Gastrocnemius medialis (tissue), 4 donors: ENCODE measurements at regions not wholly inside any gene's neighbourhood (a gene's known extent, or its start where the extent isn't known, plus 50 kb on each side); places are given as distances from the start of the nearest gene placed in this dataset.
A peak's percentile ranks its signal among the peaks of the same experiment; 100 is the strongest.

Experiments used
- ATAC-seq, 2 donors: fragments of 150-250 bp; one replicate each; pipeline ENCODE4 v1.9.1; 2016
- DNase-seq, 2 donors: peaks; one replicate each; pipeline ENCODE4 v3.0.0-alpha.2; 2019
- H3K27ac ChIP-seq, 4 donors: fragments of 200-600 bp; sonication (generic); 1 replicate in 1 of 4; 2 replicates in 3 of 4; pipeline ENCODE4 v1.5.1; 2016 to 2018; ENCODE audit warnings: mild to moderate bottlenecking in 2 of 4, moderate library complexity in 1 of 4
- H3K27me3 ChIP-seq, 3 donors: fragments of 200-600 bp; sonication (generic) in 2 of 3; 1 replicate in 1 of 3; 2 replicates in 2 of 3; pipeline versions ENCODE4 v1.5.1 to v1.6.0; 2016 to 2019; ENCODE audit warnings: mild to moderate bottlenecking in 1 of 3, moderate library complexity in 1 of 3
- H3K36me3 ChIP-seq, 2 donors: fragments of 200-600 bp; sonication (generic) in 1 of 2; one replicate each; pipeline ENCODE4 v1.5.1; 2017 to 2018
- H3K4me1 ChIP-seq, 2 donors: fragments of 200-600 bp; sonication (generic) in 1 of 2; one replicate each; pipeline ENCODE4 v1.5.1; 2016 to 2017; ENCODE audit warnings: mild to moderate bottlenecking in 2 of 2
- H3K4me3 ChIP-seq, 4 donors: fragments of 200-600 bp; sonication (generic) in 3 of 4; 1 replicate in 1 of 4; 2 replicates in 3 of 4; pipeline ENCODE4 v1.5.1; 2016 to 2019; ENCODE audit warnings: mild to moderate bottlenecking in 2 of 4
- H3K9me3 ChIP-seq, 3 donors: fragments of 200-600 bp; sonication (generic) in 2 of 3; 1 replicate in 1 of 3; 2 replicates in 2 of 3; pipeline ENCODE4 v1.5.1; 2016 to 2019
- POLR2A ChIP-seq, 2 donors: fragments of 450-650 bp; IDR thresholded peaks; one replicate each; pipeline ENCODE4 v1.6.1; 2017; ENCODE audit warnings: antibody characterized with exemption in 2 of 2, mild to moderate bottlenecking in 2 of 2, moderate library complexity in 2 of 2
- in situ Hi-C, 4 donors: fragments of 200-750 bp; cut with MboI; loops; one replicate each; pipeline versions ENCODE4 v1.15.0 to v1.8.0; 2017; ENCODE audit warnings: low sequenced_read_pairs in 4 of 4
- intact Hi-C: fragments of 100-400 bp; cut with DNase I; formaldehyde crosslinking; loops from one replicate; pipeline ENCODE4 v1.15.1; 2023; ENCODE audit warnings: low total_unique reads
- TF ChIP-seq, protein P1 (sequence below), 5 experiments: fragments of 450-650 bp in 3 of 5; fragments of 200-600 bp in 2 of 5; sonication (generic) in 2 of 5; IDR thresholded peaks in 4 of 5; conservative IDR thresholded peaks in 1 of 5; 1 replicate in 4 of 5; 2 replicates in 1 of 5; pipeline ENCODE4 v1.5.1; 2016 to 2019; ENCODE audit warnings: antibody characterized with exemption in 5 of 5, mild to moderate bottlenecking in 3 of 5, moderate library complexity in 3 of 5

DNA sequence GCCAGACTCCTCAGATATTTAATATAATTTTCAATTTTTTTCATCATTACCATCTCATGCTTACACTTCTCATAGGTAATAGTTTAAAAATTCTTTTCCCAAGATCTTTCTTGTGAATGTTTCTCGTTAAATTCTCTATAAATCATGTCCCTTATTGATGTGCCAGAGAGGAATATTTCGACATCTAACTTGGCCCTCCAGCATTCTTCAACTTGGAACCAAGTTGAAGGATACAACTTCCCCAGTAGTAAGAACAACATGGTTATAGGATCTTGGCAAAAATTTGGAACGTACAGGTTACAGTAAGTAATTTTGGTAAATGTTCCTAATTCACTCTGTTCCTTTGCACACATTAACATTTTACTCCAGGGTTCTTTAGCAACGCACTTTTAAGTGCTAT is 731.8 kb downstream of the CDH11 start:
- TF ChIP-seq, protein P1, sequence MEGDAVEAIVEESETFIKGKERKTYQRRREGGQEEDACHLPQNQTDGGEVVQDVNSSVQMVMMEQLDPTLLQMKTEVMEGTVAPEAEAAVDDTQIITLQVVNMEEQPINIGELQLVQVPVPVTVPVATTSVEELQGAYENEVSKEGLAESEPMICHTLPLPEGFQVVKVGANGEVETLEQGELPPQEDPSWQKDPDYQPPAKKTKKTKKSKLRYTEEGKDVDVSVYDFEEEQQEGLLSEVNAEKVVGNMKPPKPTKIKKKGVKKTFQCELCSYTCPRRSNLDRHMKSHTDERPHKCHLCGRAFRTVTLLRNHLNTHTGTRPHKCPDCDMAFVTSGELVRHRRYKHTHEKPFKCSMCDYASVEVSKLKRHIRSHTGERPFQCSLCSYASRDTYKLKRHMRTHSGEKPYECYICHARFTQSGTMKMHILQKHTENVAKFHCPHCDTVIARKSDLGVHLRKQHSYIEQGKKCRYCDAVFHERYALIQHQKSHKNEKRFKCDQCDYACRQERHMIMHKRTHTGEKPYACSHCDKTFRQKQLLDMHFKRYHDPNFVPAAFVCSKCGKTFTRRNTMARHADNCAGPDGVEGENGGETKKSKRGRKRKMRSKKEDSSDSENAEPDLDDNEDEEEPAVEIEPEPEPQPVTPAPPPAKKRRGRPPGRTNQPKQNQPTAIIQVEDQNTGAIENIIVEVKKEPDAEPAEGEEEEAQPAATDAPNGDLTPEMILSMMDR (IDR thresholded peaks at IDR 0.05 in 4 of 5, conservative IDR thresholded peaks at IDR 0.05 in 1 of 5) = no peak
- no peaks in the 10 kb centered on the region for H3K27me3 ChIP-seq
- intact Hi-C loops = no loop called here
- H3K4me1 ChIP-seq = peaks cover 0 to 5% of the 10 kb centered on the region in 2 donors
- no peak for DNase-seq
- no peak overlapping the region for H3K27ac ChIP-seq
- no peaks in the 10 kb centered on the region for H3K9me3 ChIP-seq
- no peaks in the 10 kb centered on the region for H3K36me3 ChIP-seq
- in situ Hi-C loops = no loop called here
- no peak for ATAC-seq
- H3K4me3 ChIP-seq = no peak overlapping the region

DNA sequence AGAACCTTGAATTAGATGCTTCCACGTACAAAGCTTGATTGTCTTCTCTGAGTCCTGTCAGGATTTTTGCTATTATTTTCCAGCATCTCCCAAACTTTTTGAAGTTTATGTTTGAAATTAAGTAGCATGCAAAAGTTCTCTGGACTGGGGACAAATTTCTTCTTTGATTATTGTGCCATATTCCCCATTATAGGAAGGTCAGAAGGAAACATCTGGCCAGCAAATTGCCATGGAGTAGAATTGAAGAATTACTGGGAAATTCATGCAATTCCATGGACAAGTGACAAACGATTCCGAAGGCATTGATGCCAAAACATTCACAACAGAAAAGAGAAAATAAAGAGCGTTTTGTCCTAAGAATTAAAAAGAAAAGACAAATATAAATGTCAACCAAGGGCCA is 737.2 kb downstream of the CDH11 start:
- no peaks in the 10 kb centered on the region for H3K36me3 ChIP-seq
- H3K4me3 ChIP-seq = no peak overlapping the region
- in situ Hi-C loops (no loop called here), intact Hi-C loops (no loop called here)
- H3K27ac ChIP-seq = no peak overlapping the region
- no peaks in the 10 kb centered on the region for H3K27me3 ChIP-seq
- ATAC-seq (no peak), DNase-seq (no peak)
- H3K9me3 ChIP-seq = no peaks in the 10 kb centered on the region
- TF ChIP-seq, protein P1 (IDR thresholded peaks at IDR 0.05 in 4 of 5, conservative IDR thresholded peaks at IDR 0.05 in 1 of 5) = no peak
- H3K4me1 ChIP-seq = peaks cover 0 to 7% of the 10 kb centered on the region in 2 donors

DNA sequence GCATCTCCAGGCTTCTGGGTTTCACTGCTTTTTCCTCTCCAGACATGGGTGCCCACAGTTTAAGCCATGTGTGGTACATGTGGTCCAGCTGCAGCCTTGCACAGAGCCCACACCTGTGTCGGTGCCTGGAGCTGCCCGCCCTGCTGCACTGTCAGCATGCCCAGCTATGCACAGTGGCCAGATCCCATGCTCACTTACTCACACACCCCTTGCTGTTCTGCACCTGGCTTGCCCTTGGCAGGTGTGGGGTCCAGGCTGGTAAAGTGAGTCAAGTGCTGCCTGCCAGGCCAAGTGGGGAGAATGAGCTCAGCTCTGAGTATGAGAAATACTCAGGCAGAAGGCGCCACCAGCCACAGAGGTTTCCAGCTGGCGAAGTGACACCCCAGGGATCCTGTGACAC is 739.9 kb downstream of the CDH11 start:
- Histone ChIP-seq H3K36me3 (no peaks in the 10 kb centered on the region), H3K4me1 (peaks cover 0 to 7% of the 10 kb centered on the region in 2 donors), H3K4me3 (no peak overlapping the region), H3K27me3 (no peaks in the 10 kb centered on the region), H3K27ac (no peak overlapping the region), H3K9me3 (no peaks in the 10 kb centered on the region)
- ATAC-seq (peak in 1 of 2 donors; percentile 75), DNase-seq (peak; percentile 2 to 53)
- intact Hi-C loops (no loop called here), in situ Hi-C loops (no loop called here)
- TF ChIP-seq, protein P1 (IDR thresholded peaks at IDR 0.05 in 4 of 5, conservative IDR thresholded peaks at IDR 0.05 in 1 of 5) = no peak
- no peak for TF ChIP-seq POLR2A (IDR thresholded peaks at IDR 0.05)

DNA sequence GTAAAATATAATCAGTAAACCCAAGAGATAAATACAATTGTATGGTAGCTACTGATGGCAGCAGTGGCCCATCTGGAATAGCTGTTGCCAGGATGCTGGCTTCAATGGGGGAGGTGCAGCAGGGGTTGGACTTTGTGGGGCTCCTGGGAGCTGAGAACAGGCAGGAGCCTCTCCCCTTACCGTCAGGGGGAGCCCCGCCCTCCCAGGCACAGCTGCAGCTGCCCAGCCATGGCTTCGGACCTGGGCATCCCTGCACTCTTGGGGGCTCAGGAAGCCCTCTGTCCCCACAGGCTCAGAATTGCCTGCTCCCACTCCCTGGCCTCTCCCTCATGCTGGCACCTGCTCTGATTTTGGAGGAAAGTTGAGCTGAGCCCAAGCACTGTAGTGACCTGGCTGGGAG is 741.1 kb downstream of the CDH11 start:
- Histone ChIP-seq H3K4me1 (peaks cover 0 to 7% of the 10 kb centered on the region in 2 donors), H3K36me3 (no peaks in the 10 kb centered on the region), H3K4me3 (no peak overlapping the region), H3K9me3 (no peaks in the 10 kb centered on the region), H3K27me3 (no peaks in the 10 kb centered on the region), H3K27ac (no peak overlapping the region)
- intact Hi-C loops (no loop called here), in situ Hi-C loops (no loop called here)
- TF ChIP-seq, protein P1 (IDR thresholded peaks at IDR 0.05 in 4 of 5, conservative IDR thresholded peaks at IDR 0.05 in 1 of 5) = no peak
- no peak for TF ChIP-seq POLR2A (IDR thresholded peaks at IDR 0.05)
- no peak for DNase-seq
- no peak for ATAC-seq

DNA sequence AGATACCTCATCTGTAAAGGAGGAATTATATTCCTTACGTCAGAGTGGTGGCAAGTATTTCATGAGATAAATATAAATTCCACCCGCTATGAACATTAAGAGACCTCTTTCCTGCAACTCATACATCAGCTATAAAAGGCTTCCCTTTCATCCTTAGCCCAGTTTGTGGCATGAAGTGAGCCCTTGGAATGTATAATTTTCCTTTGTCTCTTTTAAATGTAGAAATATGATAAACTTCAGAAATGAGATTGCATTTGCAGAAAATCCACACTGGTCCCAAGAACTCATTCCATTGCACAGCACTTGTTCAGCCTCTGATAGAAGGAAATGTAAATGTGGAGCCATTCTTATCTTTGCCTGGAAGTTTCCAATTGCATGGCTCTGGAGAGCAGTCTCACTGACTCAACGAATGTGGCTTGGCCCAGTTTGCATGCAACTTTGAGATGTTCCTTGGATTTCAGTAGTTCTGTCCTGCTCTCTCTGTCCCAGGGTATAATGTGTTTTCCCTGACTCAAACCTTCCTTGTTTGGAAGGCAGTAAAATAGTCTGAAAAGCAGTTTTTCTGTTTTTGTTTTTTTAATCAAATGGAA is 746.4 kb downstream of the CDH11 start:
- in situ Hi-C loops (no loop called here), intact Hi-C loops (no loop called here)
- Histone ChIP-seq H3K9me3 (no peaks in the 10 kb centered on the region), H3K36me3 (no peaks in the 10 kb centered on the region), H3K4me1 (no peaks in the 10 kb centered on the region), H3K4me3 (no peak overlapping the region), H3K27ac (no peak overlapping the region), H3K27me3 (no peaks in the 10 kb centered on the region)
- ATAC-seq (no peak), DNase-seq (no peak)
- TF ChIP-seq POLR2A (IDR thresholded peaks at IDR 0.05) = no peak
- TF ChIP-seq, protein P1 (IDR thresholded peaks at IDR 0.05 in 4 of 5, conservative IDR thresholded peaks at IDR 0.05 in 1 of 5) = no peak
